ENCODE measurements at regions not wholly inside any gene's neighbourhood (a gene's known extent, or its start where the extent isn't known, plus 50 kb on each side); places are given as distances from the start of the nearest gene placed in this dataset.

DNA sequence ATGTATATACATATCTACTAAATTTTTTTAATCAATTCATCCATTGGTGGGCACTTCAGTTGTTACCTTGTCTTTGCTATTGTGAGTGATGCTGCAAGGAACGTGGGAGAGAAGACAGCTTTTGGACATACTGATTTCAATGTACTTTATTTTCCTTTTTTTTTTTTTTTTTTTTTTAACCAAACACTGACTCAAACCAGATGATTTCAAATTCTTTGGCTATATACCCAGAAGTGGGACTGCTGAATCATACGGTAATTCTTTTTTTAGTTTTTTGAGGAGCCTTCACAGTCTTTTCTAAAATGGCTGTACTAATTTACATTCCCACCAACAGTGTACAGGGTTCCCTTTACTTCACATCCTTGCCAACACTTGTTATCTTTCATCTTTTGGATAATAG, 204.7 kb downstream of the INSIG2 start:
- TF ChIP-seq CTCF (IDR thresholded peaks at IDR 0.05; ENCODE audit: low read depth, low read length, missing input control) (no peak), ZBTB33 (IDR thresholded peaks at IDR 0.05) (no peak), RAD21 (IDR thresholded peaks at IDR 0.05) (no peak), GABPA (IDR thresholded peaks at IDR 0.05 in 1 of 2, conservative IDR thresholded peaks at IDR 0.05 in 1 of 2) (no peak), TAF1 (conservative IDR thresholded peaks at IDR 0.05) (no peak)
- TF ChIP-seq, protein P1, sequence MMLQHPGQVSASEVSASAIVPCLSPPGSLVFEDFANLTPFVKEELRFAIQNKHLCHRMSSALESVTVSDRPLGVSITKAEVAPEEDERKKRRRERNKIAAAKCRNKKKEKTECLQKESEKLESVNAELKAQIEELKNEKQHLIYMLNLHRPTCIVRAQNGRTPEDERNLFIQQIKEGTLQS (IDR thresholded peaks at IDR 0.05) = no peak
- TF ChIP-seq, protein P2, sequence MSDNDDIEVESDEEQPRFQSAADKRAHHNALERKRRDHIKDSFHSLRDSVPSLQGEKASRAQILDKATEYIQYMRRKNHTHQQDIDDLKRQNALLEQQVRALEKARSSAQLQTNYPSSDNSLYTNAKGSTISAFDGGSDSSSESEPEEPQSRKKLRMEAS (IDR thresholded peaks at IDR 0.05) = no peak

Data from liver (tissue), 3 donors.